ENCODE measurements at regions not wholly inside any gene's neighbourhood (a gene's known extent, or its start where the extent isn't known, plus 50 kb on each side); places are given as distances from the start of the nearest gene placed in this dataset.
"Not testable (repeated sequence)": the region's sequence is repeated elsewhere in the genome, so short reads cannot be mapped to it uniquely, and the experiment has no call there.

- DNase-seq: no peak
- H3K79me2 ChIP-seq (ENCODE audit: insufficient read depth, low read length): no peaks in the 10 kb centered on the region
- H3K27ac ChIP-seq (ENCODE audit: low read length): no peak overlapping the region
- H3K4me1 ChIP-seq (ENCODE audit: insufficient read depth, low read length): no peaks in the 10 kb centered on the region
- no peak for ATAC-seq (ENCODE audit: insufficient read depth, low read depth)
- H2AFZ ChIP-seq (ENCODE audit: low read depth, low read length): no peak overlapping the region
- H3K9ac ChIP-seq (ENCODE audit: low read depth, low read length): no peak overlapping the region
- no peaks in the 10 kb centered on the region for H3K36me3 ChIP-seq (ENCODE audit: insufficient read depth, low read length)
- TF ChIP-seq CTCF (IDR thresholded peaks at IDR 0.05; ENCODE audit: borderline replicate concordance, extremely low read depth, low read length, poor library complexity, severe bottlenecking) (no peak), EZH2 (IDR thresholded peaks at IDR 0.05; ENCODE audit: borderline replicate concordance, low read depth, low read length, severe bottlenecking) (no peak)
- no peak overlapping the region for H3K4me2 ChIP-seq (ENCODE audit: insufficient read depth, low read length)
- no peaks in the 10 kb centered on the region for H3K27me3 ChIP-seq (ENCODE audit: insufficient read depth, low read length, poor library complexity)
- no peaks in the 10 kb centered on the region for H3K9me3 ChIP-seq (ENCODE audit: insufficient read depth, low read length, severe bottlenecking)
- no peaks in the 10 kb centered on the region for H4K20me1 ChIP-seq (ENCODE audit: insufficient read depth, low read length)
- no peak overlapping the region for H3K4me3 ChIP-seq (ENCODE audit: low read depth in 1 of 2, low read length in 2 of 2)
Measured at GRCh38 chr7:69443136-69443535, 155.1 kb upstream of the AUTS2 start.

GRCh38 chr7:69445541-69445940 is 152.7 kb upstream of the AUTS2 start:
- Histone ChIP-seq H3K79me2 (ENCODE audit: insufficient read depth, low read length) (no peaks in the 10 kb centered on the region), H2AFZ (ENCODE audit: low read depth, low read length) (no peak overlapping the region; the same call in 1 of the 2 replicates), H3K9ac (ENCODE audit: low read depth, low read length) (no peak overlapping the region), H3K27me3 (ENCODE audit: insufficient read depth, low read length, poor library complexity) (no peaks in the 10 kb centered on the region), H3K27ac (ENCODE audit: low read length) (no peak overlapping the region), H3K4me3 (ENCODE audit: low read depth in 1 of 2, low read length in 2 of 2) (no peak overlapping the region), H3K9me3 (ENCODE audit: insufficient read depth, low read length, severe bottlenecking) (no peaks in the 10 kb centered on the region), H3K4me1 (ENCODE audit: insufficient read depth, low read length) (no peaks in the 10 kb centered on the region), H3K4me2 (ENCODE audit: insufficient read depth, low read length) (no peak overlapping the region), H3K36me3 (ENCODE audit: insufficient read depth, low read length) (no peaks in the 10 kb centered on the region), H4K20me1 (ENCODE audit: insufficient read depth, low read length) (no peaks in the 10 kb centered on the region)
- TF ChIP-seq EZH2 (IDR thresholded peaks at IDR 0.05; ENCODE audit: borderline replicate concordance, low read depth, low read length, severe bottlenecking): no peak
- TF ChIP-seq CTCF (IDR thresholded peaks at IDR 0.05; ENCODE audit: borderline replicate concordance, extremely low read depth, low read length, poor library complexity, severe bottlenecking): no peak
- DNase-seq: no peak
- ATAC-seq (ENCODE audit: insufficient read depth, low read depth): no peak

GRCh38 chr7:69446213-69446612 is 152.1 kb upstream of the AUTS2 start:
- H3K4me3 ChIP-seq (ENCODE audit: low read depth in 1 of 2, low read length in 2 of 2); H3K27ac ChIP-seq (ENCODE audit: low read length); H3K9ac ChIP-seq (ENCODE audit: low read depth, low read length); H3K9me3 ChIP-seq (ENCODE audit: insufficient read depth, low read length, severe bottlenecking); ATAC-seq (ENCODE audit: insufficient read depth, low read depth); H3K79me2 ChIP-seq (ENCODE audit: insufficient read depth, low read length); H4K20me1 ChIP-seq (ENCODE audit: insufficient read depth, low read length); H3K4me2 ChIP-seq (ENCODE audit: insufficient read depth, low read length); H3K36me3 ChIP-seq (ENCODE audit: insufficient read depth, low read length); DNase-seq; H3K4me1 ChIP-seq (ENCODE audit: insufficient read depth, low read length); H2AFZ ChIP-seq (ENCODE audit: low read depth, low read length); H3K27me3 ChIP-seq (ENCODE audit: insufficient read depth, low read length, poor library complexity): not testable (repeated sequence)

GRCh38 chr7:69448071-69448470 is 150.2 kb upstream of the AUTS2 start:
- Histone ChIP-seq H3K4me3 (ENCODE audit: low read depth in 1 of 2, low read length in 2 of 2) (no peak overlapping the region), H2AFZ (ENCODE audit: low read depth, low read length) (no peak overlapping the region), H3K36me3 (ENCODE audit: insufficient read depth, low read length) (no peaks in the 10 kb centered on the region), H3K27me3 (ENCODE audit: insufficient read depth, low read length, poor library complexity) (no peaks in the 10 kb centered on the region), H4K20me1 (ENCODE audit: insufficient read depth, low read length) (no peaks in the 10 kb centered on the region), H3K9ac (ENCODE audit: low read depth, low read length) (no peak overlapping the region), H3K4me1 (ENCODE audit: insufficient read depth, low read length) (no peaks in the 10 kb centered on the region), H3K79me2 (ENCODE audit: insufficient read depth, low read length) (no peaks in the 10 kb centered on the region), H3K27ac (ENCODE audit: low read length) (no peak overlapping the region), H3K4me2 (ENCODE audit: insufficient read depth, low read length) (no peak overlapping the region), H3K9me3 (ENCODE audit: insufficient read depth, low read length, severe bottlenecking) (no peaks in the 10 kb centered on the region)
- TF ChIP-seq CTCF (IDR thresholded peaks at IDR 0.05; ENCODE audit: borderline replicate concordance, extremely low read depth, low read length, poor library complexity, severe bottlenecking): no peak
- no peak for TF ChIP-seq EZH2 (IDR thresholded peaks at IDR 0.05; ENCODE audit: borderline replicate concordance, low read depth, low read length, severe bottlenecking)
- ATAC-seq (ENCODE audit: insufficient read depth, low read depth) (no peak), DNase-seq (no peak)

All from DND-41 (cell line).